Endodermal cell (in vitro differentiated cells): ENCODE measurements at regions not wholly inside any gene's neighbourhood (a gene's known extent, or its start where the extent isn't known, plus 50 kb on each side); places are given as distances from the start of the nearest gene placed in this dataset.

Source experiments
- DNase-seq: peaks from one replicate; pipeline ENCODE4 v3.0.0-alpha.2; 2017
- H3K27ac ChIP-seq: 2 replicates; pipeline ENCODE4 v1.5.1; 2013; ENCODE audit warnings: mild to moderate bottlenecking, low read depth, low read length, moderate library complexity
- H3K27me3 ChIP-seq: 2 replicates; pipeline ENCODE4 v1.6.1; 2013; ENCODE audit warnings: mild to moderate bottlenecking, low read length, moderate library complexity; ENCODE audit not compliant: insufficient read depth, control insufficient read depth, poor library complexity, severe bottlenecking
- H3K36me3 ChIP-seq: 2 replicates; pipeline ENCODE4 v1.7.0; 2013; ENCODE audit warnings: mild to moderate bottlenecking, low read length, moderate library complexity; ENCODE audit not compliant: control insufficient read depth, insufficient read depth
- H3K4me1 ChIP-seq: one replicate; pipeline ENCODE4 v1.7.0; 2013; ENCODE audit warnings: low read length; ENCODE audit not compliant: control insufficient read depth, insufficient read depth
- H3K4me3 ChIP-seq: 2 replicates; pipeline ENCODE4 v1.5.1; 2013; ENCODE audit warnings: mild to moderate bottlenecking, low read length, moderate library complexity
- H3K9ac ChIP-seq: 2 replicates; pipeline ENCODE4 v1.6.1; 2013; ENCODE audit warnings: mild to moderate bottlenecking, low read length, moderate library complexity; ENCODE audit not compliant: poor library complexity, severe bottlenecking; ENCODE audit errors: extremely low read depth
- H3K9me3 ChIP-seq: 2 replicates; pipeline ENCODE4 v1.6.1; 2013; ENCODE audit warnings: mild to moderate bottlenecking, low read length, moderate library complexity; ENCODE audit not compliant: control insufficient read depth
- H3K27ac Mint-ChIP-seq: 2 replicates; pipeline ENCODE4 v1.8.0; 2020; ENCODE audit warnings: mixed read lengths
- H3K27me3 Mint-ChIP-seq: 2 replicates; pipeline ENCODE4 v1.8.0; 2021; ENCODE audit warnings: mild to moderate bottlenecking, mixed read lengths; ENCODE audit not compliant: insufficient read depth
- H3K36me3 Mint-ChIP-seq: 2 replicates; pipeline ENCODE4 v1.8.0; 2020; ENCODE audit warnings: low read depth, mixed read lengths
- H3K4me1 Mint-ChIP-seq: 2 replicates; pipeline ENCODE4 v1.8.0; 2020; ENCODE audit warnings: mixed read lengths
- H3K4me3 Mint-ChIP-seq: 2 replicates; pipeline ENCODE4 v1.8.0; 2020; ENCODE audit warnings: mild to moderate bottlenecking, moderate library complexity, mixed read lengths
- H3K9me3 Mint-ChIP-seq: 2 replicates; pipeline ENCODE4 v1.8.0; 2020; ENCODE audit warnings: mild to moderate bottlenecking, mixed read lengths
- CTCF ChIP-seq: fragments of 200-600 bp; sonication (generic); conservative IDR thresholded peaks from 2 replicates; pipeline ENCODE4 v1.5.0; 2021; ENCODE audit warnings: antibody characterized with exemption, mild to moderate bottlenecking
- WGBS, 2 experiments: methylation state at CpG; one replicate each; pipeline versions ENCODE4 v1.1.5 to v1.1.7; 2013; ENCODE audit warnings: missing lambda C conversion rate in 2 of 2, mixed read lengths in 1 of 2; ENCODE audit not compliant: insufficient coverage in 1 of 2, insufficient read length in 1 of 2; 5-methylcytosine and 5-hydroxymethylcytosine counted together

- Histone ChIP-seq H3K9me3 (no peaks in the 10 kb centered on the region), H3K27ac (no peak overlapping the region), H3K4me1 (peaks cover 12% of the 10 kb centered on the region), H3K4me3 (no peak overlapping the region), H3K9ac (no peak overlapping the region), H3K36me3 (no peaks in the 10 kb centered on the region), H3K27me3 (no peaks in the 10 kb centered on the region)
- H3K36me3 Mint-ChIP-seq, result no peaks in the 10 kb centered on the region
- 91 to 94% methylated on average over 4 to 7 of the region's 7 CpGs for WGBS, 2 experiments
- no peak for TF ChIP-seq CTCF
- no peak overlapping the region for H3K27ac Mint-ChIP-seq
- H3K4me1 Mint-ChIP-seq, result peaks cover 30% of the 10 kb centered on the region
- H3K27me3 Mint-ChIP-seq, result peaks cover 2% of the 10 kb centered on the region
- no peak overlapping the region for H3K4me3 Mint-ChIP-seq
- no peak for DNase-seq
- H3K9me3 Mint-ChIP-seq, result no peaks in the 10 kb centered on the region
Observed at GRCh38 chr5:56763711-56764466, 51.5 kb upstream of the MAP3K1 start.

- Mint-ChIP-seq H3K9me3 (no peaks in the 10 kb centered on the region), H3K27me3 (peaks cover 2% of the 10 kb centered on the region), H3K27ac (no peak overlapping the region), H3K4me1 (peaks cover 30% of the 10 kb centered on the region), H3K36me3 (no peaks in the 10 kb centered on the region), H3K4me3 (no peak overlapping the region)
- no peak for DNase-seq
- no peaks in the 10 kb centered on the region for H3K36me3 ChIP-seq
- no peaks in the 10 kb centered on the region for H3K27me3 ChIP-seq
- no peaks in the 10 kb centered on the region for H3K9me3 ChIP-seq
- H3K4me1 ChIP-seq, result peaks cover 12% of the 10 kb centered on the region
- H3K4me3 ChIP-seq, result no peak overlapping the region
- no peak overlapping the region for H3K27ac ChIP-seq
- H3K9ac ChIP-seq, result no peak overlapping the region
- WGBS, 2 experiments, result 96% methylated on average over 1 of the region's 1 CpG; no CpG with 5 or more reads in 1 of the 2 experiments
- TF ChIP-seq CTCF, result no peak
Observed at GRCh38 chr5:56763182-56763581, 52.2 kb upstream of the MAP3K1 start.

- Histone ChIP-seq H3K4me1 (peaks cover 12% of the 10 kb centered on the region), H3K9me3 (no peaks in the 10 kb centered on the region), H3K9ac (no peak overlapping the region), H3K27ac (no peak overlapping the region), H3K27me3 (no peaks in the 10 kb centered on the region), H3K36me3 (no peaks in the 10 kb centered on the region), H3K4me3 (peak overlapping the region; percentile 3)
- Mint-ChIP-seq H3K36me3 (no peaks in the 10 kb centered on the region), H3K27ac (peak overlapping the region; percentile 90), H3K27me3 (no peaks in the 10 kb centered on the region), H3K9me3 (no peaks in the 10 kb centered on the region), H3K4me3 (no peak overlapping the region), H3K4me1 (peaks cover 30% of the 10 kb centered on the region)
- TF ChIP-seq CTCF, result no peak
- 82 to 100% methylated on average over 1 to 4 of the region's 4 CpGs for WGBS, 2 experiments
- DNase-seq, result no peak
Observed at GRCh38 chr5:56761151-56761885, 54.0 kb upstream of the MAP3K1 start.
